ENCODE measurements at regions not wholly inside any gene's neighbourhood (a gene's known extent, or its start where the extent isn't known, plus 50 kb on each side); places are given as distances from the start of the nearest gene placed in this dataset.

GRCh38 chr11:109480251-109480650 lies 58.3 kb downstream of the C11orf87 start:
- H3K4me1 ChIP-seq (ENCODE audit: control insufficient read depth, insufficient read depth, low read length): peaks cover 11% of the 10 kb centered on the region; the same call in 1 of the 2 replicates
- H3K4me3 ChIP-seq (ENCODE audit: low read depth, low read length): peak overlapping the region; percentile 13; the same call in 1 of the 2 replicates
- H3K9ac ChIP-seq (ENCODE audit: low read depth, low read length): no peak overlapping the region
- no peaks in the 10 kb centered on the region for H3K27me3 ChIP-seq (ENCODE audit: control insufficient read depth, insufficient read depth, low read length)
- no peaks in the 10 kb centered on the region for H3K36me3 ChIP-seq (ENCODE audit: control insufficient read depth, insufficient read depth, low read length)
- H3K27ac ChIP-seq (ENCODE audit: low read depth, low read length): no peak overlapping the region
- no peaks in the 10 kb centered on the region for H3K9me3 ChIP-seq (ENCODE audit: control insufficient read depth, insufficient read depth, low read length)

DNA sequence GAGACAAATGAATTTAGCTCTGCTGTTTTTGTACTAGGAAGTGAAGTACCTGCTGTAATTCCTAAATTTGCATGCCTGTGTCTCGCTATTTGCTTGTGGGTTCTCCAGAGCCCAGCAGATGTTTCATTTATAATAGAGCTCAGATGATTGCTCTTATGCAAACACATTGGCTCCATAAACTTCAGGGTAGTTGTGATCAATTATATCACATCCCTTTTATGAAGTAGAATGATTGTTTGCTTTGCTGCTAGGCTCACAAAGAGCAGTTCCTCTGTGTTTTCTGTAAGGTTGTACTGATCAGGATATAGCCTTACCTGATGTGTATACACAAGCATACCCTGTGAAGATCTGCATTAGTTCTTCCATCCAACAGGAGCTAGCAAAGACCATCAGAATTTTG lies 64.1 kb downstream of the C11orf87 start:
- Histone ChIP-seq H3K27me3 (ENCODE audit: control insufficient read depth, insufficient read depth, low read length) (no peaks in the 10 kb centered on the region), H3K36me3 (ENCODE audit: control insufficient read depth, insufficient read depth, low read length) (no peaks in the 10 kb centered on the region), H3K9ac (ENCODE audit: low read depth, low read length) (no peak overlapping the region), H3K9me3 (ENCODE audit: control insufficient read depth, insufficient read depth, low read length) (no peaks in the 10 kb centered on the region), H3K4me1 (ENCODE audit: control insufficient read depth, insufficient read depth, low read length) (no peaks in the 10 kb centered on the region), H3K4me3 (ENCODE audit: low read depth, low read length) (no peak overlapping the region), H3K27ac (ENCODE audit: low read depth, low read length) (no peak overlapping the region)

GRCh38 chr11:109490953-109491635 lies 69.1 kb downstream of the C11orf87 start:
- Histone ChIP-seq H3K27me3 (ENCODE audit: control insufficient read depth, insufficient read depth, low read length) (no peaks in the 10 kb centered on the region), H3K9me3 (ENCODE audit: control insufficient read depth, insufficient read depth, low read length) (no peaks in the 10 kb centered on the region), H3K9ac (ENCODE audit: low read depth, low read length) (no peak overlapping the region), H3K36me3 (ENCODE audit: control insufficient read depth, insufficient read depth, low read length) (no peaks in the 10 kb centered on the region), H3K4me3 (ENCODE audit: low read depth, low read length) (no peak overlapping the region), H3K4me1 (ENCODE audit: control insufficient read depth, insufficient read depth, low read length) (no peaks in the 10 kb centered on the region), H3K27ac (ENCODE audit: low read depth, low read length) (no peak overlapping the region)

GRCh38 chr11:109506115-109506514 lies 84.1 kb downstream of the C11orf87 start:
- Histone ChIP-seq H3K9ac (ENCODE audit: low read depth, low read length) (no peak overlapping the region), H3K9me3 (ENCODE audit: control insufficient read depth, insufficient read depth, low read length) (no peaks in the 10 kb centered on the region), H3K36me3 (ENCODE audit: control insufficient read depth, insufficient read depth, low read length) (no peaks in the 10 kb centered on the region)

DNA sequence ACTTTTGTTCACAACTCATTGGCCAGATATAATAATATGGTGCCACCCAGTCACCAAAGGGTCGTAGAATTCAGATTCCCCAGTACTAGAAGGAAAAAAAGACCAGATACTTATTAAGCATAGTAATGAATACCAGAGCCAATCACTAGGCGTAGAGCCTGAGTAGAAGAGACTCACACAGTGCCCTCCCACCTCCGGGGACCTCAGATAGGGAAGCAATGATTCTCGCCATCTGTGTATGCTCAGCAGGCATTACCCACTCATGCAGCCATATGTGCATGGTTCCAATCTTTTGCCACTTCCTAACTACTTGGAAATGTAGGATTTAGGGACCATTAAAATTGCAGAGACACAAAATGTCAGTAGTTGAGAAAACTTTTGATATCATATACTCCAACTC lies 85.3 kb downstream of the C11orf87 start:
- Histone ChIP-seq H3K27ac (ENCODE audit: low read depth, low read length) (no peak overlapping the region), H3K9ac (ENCODE audit: low read depth, low read length) (no peak overlapping the region)

More at GRCh38 chr11:109506115-109506514, 84.1 kb downstream of the C11orf87 start:
- H3K4me3 ChIP-seq (ENCODE audit: low read depth, low read length): no peak overlapping the region
- no peaks in the 10 kb centered on the region for H3K4me1 ChIP-seq (ENCODE audit: control insufficient read depth, insufficient read depth, low read length)
- no peaks in the 10 kb centered on the region for H3K27me3 ChIP-seq (ENCODE audit: control insufficient read depth, insufficient read depth, low read length)
- no peak overlapping the region for H3K27ac ChIP-seq (ENCODE audit: low read depth, low read length)

DNA sequence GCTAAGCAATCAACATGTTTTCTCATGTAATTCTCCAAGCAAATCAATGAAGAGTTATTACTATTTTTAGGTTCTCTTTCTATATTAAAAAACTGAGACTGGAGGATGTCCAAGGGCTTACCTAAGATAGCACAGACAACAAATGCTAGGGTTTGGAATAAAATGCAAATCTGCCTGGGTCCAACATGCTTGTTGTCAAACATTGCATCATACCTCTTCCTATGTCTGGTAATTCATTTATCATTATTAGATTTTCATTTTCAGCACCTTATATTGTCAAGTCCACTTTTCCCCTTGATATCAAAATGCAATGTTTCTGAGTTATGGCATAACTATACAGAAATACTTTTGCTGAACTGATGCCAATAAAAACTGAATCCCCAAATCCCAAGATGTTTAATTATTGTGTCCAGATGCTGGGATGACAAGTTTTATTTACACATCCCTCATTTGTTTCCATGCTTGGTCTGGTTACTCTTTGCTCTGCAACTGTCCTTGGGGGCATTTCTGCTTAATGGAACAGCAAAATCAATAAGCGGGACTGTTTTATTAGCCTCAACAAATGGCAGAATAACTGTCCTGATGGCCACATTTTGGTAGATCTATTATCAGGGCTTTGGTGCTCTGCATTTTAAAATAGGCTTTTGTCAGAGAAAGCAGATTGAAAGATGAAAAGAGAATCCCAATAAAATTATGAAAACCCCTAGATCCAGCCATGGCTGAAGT lies 86.0 kb downstream of the C11orf87 start:
- H3K4me3 ChIP-seq (ENCODE audit: low read depth, low read length): no peak overlapping the region
- H3K27ac ChIP-seq (ENCODE audit: low read depth, low read length): no peak overlapping the region
- H3K27me3 ChIP-seq (ENCODE audit: control insufficient read depth, insufficient read depth, low read length): no peaks in the 10 kb centered on the region
- no peaks in the 10 kb centered on the region for H3K36me3 ChIP-seq (ENCODE audit: control insufficient read depth, insufficient read depth, low read length)
- no peaks in the 10 kb centered on the region for H3K9me3 ChIP-seq (ENCODE audit: control insufficient read depth, insufficient read depth, low read length)
- no peaks in the 10 kb centered on the region for H3K4me1 ChIP-seq (ENCODE audit: control insufficient read depth, insufficient read depth, low read length)
- H3K9ac ChIP-seq (ENCODE audit: low read depth, low read length): no peak overlapping the region

More for the DNA sequence above, 85.3 kb downstream of the C11orf87 start:
- no peak overlapping the region for H3K4me3 ChIP-seq (ENCODE audit: low read depth, low read length)
- H3K36me3 ChIP-seq (ENCODE audit: control insufficient read depth, insufficient read depth, low read length): no peaks in the 10 kb centered on the region
- no peaks in the 10 kb centered on the region for H3K27me3 ChIP-seq (ENCODE audit: control insufficient read depth, insufficient read depth, low read length)
- no peaks in the 10 kb centered on the region for H3K9me3 ChIP-seq (ENCODE audit: control insufficient read depth, insufficient read depth, low read length)
- H3K4me1 ChIP-seq (ENCODE audit: control insufficient read depth, insufficient read depth, low read length): no peaks in the 10 kb centered on the region

GRCh38 chr11:109508943-109509342 lies 87.0 kb downstream of the C11orf87 start:
- Histone ChIP-seq H3K27me3 (ENCODE audit: control insufficient read depth, insufficient read depth, low read length) (no peaks in the 10 kb centered on the region), H3K9me3 (ENCODE audit: control insufficient read depth, insufficient read depth, low read length) (no peaks in the 10 kb centered on the region), H3K27ac (ENCODE audit: low read depth, low read length) (no peak overlapping the region), H3K9ac (ENCODE audit: low read depth, low read length) (no peak overlapping the region), H3K4me3 (ENCODE audit: low read depth, low read length) (no peak overlapping the region), H3K36me3 (ENCODE audit: control insufficient read depth, insufficient read depth, low read length) (no peaks in the 10 kb centered on the region), H3K4me1 (ENCODE audit: control insufficient read depth, insufficient read depth, low read length) (no peaks in the 10 kb centered on the region)

GRCh38 chr11:109510316-109510715 lies 88.3 kb downstream of the C11orf87 start:
- Histone ChIP-seq H3K27me3 (ENCODE audit: control insufficient read depth, insufficient read depth, low read length) (no peaks in the 10 kb centered on the region), H3K9me3 (ENCODE audit: control insufficient read depth, insufficient read depth, low read length) (no peaks in the 10 kb centered on the region), H3K4me3 (ENCODE audit: low read depth, low read length) (no peak overlapping the region), H3K9ac (ENCODE audit: low read depth, low read length) (no peak overlapping the region), H3K36me3 (ENCODE audit: control insufficient read depth, insufficient read depth, low read length) (no peaks in the 10 kb centered on the region), H3K27ac (ENCODE audit: low read depth, low read length) (no peak overlapping the region), H3K4me1 (ENCODE audit: control insufficient read depth, insufficient read depth, low read length) (no peaks in the 10 kb centered on the region)

GRCh38 chr11:109511598-109511997 lies 89.6 kb downstream of the C11orf87 start:
- Histone ChIP-seq H3K27ac (ENCODE audit: low read depth, low read length) (no peak overlapping the region), H3K36me3 (ENCODE audit: control insufficient read depth, insufficient read depth, low read length) (no peaks in the 10 kb centered on the region), H3K27me3 (ENCODE audit: control insufficient read depth, insufficient read depth, low read length) (no peaks in the 10 kb centered on the region), H3K9ac (ENCODE audit: low read depth, low read length) (no peak overlapping the region), H3K4me3 (ENCODE audit: low read depth, low read length) (no peak overlapping the region), H3K4me1 (ENCODE audit: control insufficient read depth, insufficient read depth, low read length) (no peaks in the 10 kb centered on the region), H3K9me3 (ENCODE audit: control insufficient read depth, insufficient read depth, low read length) (no peaks in the 10 kb centered on the region)

- no peaks in the 10 kb centered on the region for H3K36me3 ChIP-seq (ENCODE audit: control insufficient read depth, insufficient read depth, low read length)
- H3K27ac ChIP-seq (ENCODE audit: low read depth, low read length): no peak overlapping the region
- H3K4me3 ChIP-seq (ENCODE audit: low read depth, low read length): no peak overlapping the region
- no peaks in the 10 kb centered on the region for H3K4me1 ChIP-seq (ENCODE audit: control insufficient read depth, insufficient read depth, low read length)
- no peak overlapping the region for H3K9ac ChIP-seq (ENCODE audit: low read depth, low read length)
- no peaks in the 10 kb centered on the region for H3K9me3 ChIP-seq (ENCODE audit: control insufficient read depth, insufficient read depth, low read length)
- no peaks in the 10 kb centered on the region for H3K27me3 ChIP-seq (ENCODE audit: control insufficient read depth, insufficient read depth, low read length)
These were observed 90.3 kb downstream of the C11orf87 start for GRCh38 chr11:109512249-109512648.

GRCh38 chr11:109512680-109513079 lies 90.7 kb downstream of the C11orf87 start:
- Histone ChIP-seq H3K9me3 (ENCODE audit: control insufficient read depth, insufficient read depth, low read length) (no peaks in the 10 kb centered on the region), H3K4me3 (ENCODE audit: low read depth, low read length) (no peak overlapping the region), H3K36me3 (ENCODE audit: control insufficient read depth, insufficient read depth, low read length) (no peaks in the 10 kb centered on the region), H3K27me3 (ENCODE audit: control insufficient read depth, insufficient read depth, low read length) (no peaks in the 10 kb centered on the region), H3K27ac (ENCODE audit: low read depth, low read length) (no peak overlapping the region), H3K9ac (ENCODE audit: low read depth, low read length) (no peak overlapping the region), H3K4me1 (ENCODE audit: control insufficient read depth, insufficient read depth, low read length) (no peaks in the 10 kb centered on the region)

All from HUES48 (cell line).